C4-2B (cell line): ENCODE measurements at regions not wholly inside any gene's neighbourhood (a gene's known extent, or its start where the extent isn't known, plus 50 kb on each side); places are given as distances from the start of the nearest gene placed in this dataset.
"Not testable (repeated sequence)": the region's sequence is repeated elsewhere in the genome, so short reads cannot be mapped to it uniquely, and the experiment has no call there.

Experiments
- H3K27ac ChIP-seq: fragments of 450-650 bp; 2 replicates; pipeline ENCODE4 v1.5.1; 2017
- ZFX ChIP-seq: fragments of 450-650 bp; IDR thresholded peaks from 2 replicates; pipeline ENCODE4 v1.6.1; 2017
- TF ChIP-seq, protein P1 (sequence below): fragments of 450-650 bp; conservative IDR thresholded peaks from 2 replicates; pipeline ENCODE4 v1.5.1; 2017; ENCODE audit warnings: mild to moderate bottlenecking

DNA sequence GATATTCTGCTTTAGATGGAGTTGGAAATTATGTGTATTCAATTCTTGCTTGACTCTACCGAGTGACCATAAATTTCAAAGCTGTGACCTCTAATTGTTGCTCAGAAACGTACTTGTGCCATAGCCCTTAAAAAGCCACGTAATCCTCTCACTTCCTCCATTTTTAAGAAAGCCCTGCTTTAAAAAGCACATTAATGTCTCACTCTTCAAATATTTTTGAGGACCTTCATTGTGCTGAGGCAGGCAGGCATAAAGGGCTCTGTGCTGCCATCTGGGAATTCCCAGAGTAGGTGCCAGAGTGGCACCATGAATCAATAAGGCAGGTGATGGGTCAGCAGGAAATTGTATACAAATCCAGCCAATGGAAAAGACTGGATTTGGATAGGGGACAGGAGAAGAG is 97.7 kb upstream of the FAM204A start:
- TF ChIP-seq ZFX: no peak
- TF ChIP-seq, protein P1, sequence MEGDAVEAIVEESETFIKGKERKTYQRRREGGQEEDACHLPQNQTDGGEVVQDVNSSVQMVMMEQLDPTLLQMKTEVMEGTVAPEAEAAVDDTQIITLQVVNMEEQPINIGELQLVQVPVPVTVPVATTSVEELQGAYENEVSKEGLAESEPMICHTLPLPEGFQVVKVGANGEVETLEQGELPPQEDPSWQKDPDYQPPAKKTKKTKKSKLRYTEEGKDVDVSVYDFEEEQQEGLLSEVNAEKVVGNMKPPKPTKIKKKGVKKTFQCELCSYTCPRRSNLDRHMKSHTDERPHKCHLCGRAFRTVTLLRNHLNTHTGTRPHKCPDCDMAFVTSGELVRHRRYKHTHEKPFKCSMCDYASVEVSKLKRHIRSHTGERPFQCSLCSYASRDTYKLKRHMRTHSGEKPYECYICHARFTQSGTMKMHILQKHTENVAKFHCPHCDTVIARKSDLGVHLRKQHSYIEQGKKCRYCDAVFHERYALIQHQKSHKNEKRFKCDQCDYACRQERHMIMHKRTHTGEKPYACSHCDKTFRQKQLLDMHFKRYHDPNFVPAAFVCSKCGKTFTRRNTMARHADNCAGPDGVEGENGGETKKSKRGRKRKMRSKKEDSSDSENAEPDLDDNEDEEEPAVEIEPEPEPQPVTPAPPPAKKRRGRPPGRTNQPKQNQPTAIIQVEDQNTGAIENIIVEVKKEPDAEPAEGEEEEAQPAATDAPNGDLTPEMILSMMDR: no peak
- no peak overlapping the region for H3K27ac ChIP-seq

DNA sequence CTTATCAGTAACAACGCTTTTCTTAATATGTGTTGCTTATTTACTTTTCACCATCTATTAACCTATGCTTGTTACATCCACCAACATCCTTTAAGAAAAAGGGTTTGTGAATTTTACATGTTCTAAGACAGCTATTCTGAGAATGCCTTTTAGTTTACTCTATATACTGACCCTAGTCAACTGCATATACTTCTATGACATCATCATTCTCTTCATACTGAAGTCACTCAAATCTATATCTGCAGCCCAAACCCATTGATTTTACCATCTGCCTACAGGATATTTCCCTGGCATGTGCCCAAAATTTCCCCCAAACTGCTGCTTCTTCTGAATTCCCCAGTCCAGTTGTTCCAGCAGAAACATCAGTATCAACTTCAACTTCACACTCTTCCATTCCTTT is 94.6 kb upstream of the FAM204A start:
- no peak overlapping the region for H3K27ac ChIP-seq
- TF ChIP-seq ZFX: no peak
- TF ChIP-seq, protein P1: no peak

GRCh38 chr10:118430190-118430589 is 88.1 kb upstream of the FAM204A start:
- H3K27ac ChIP-seq: no peak overlapping the region
- TF ChIP-seq ZFX: no peak
- TF ChIP-seq, protein P1: no peak

GRCh38 chr10:118423800-118424442 is 81.8 kb upstream of the FAM204A start:
- no peak for TF ChIP-seq ZFX
- TF ChIP-seq, protein P1: peak; percentile 93
- H3K27ac ChIP-seq: no peak overlapping the region

GRCh38 chr10:118422241-118422640 is 80.1 kb upstream of the FAM204A start:
- TF ChIP-seq, protein P1: no peak
- no peak overlapping the region for H3K27ac ChIP-seq

GRCh38 chr10:118420049-118420448 is 77.9 kb upstream of the FAM204A start:
- H3K27ac ChIP-seq: not testable (repeated sequence)

DNA sequence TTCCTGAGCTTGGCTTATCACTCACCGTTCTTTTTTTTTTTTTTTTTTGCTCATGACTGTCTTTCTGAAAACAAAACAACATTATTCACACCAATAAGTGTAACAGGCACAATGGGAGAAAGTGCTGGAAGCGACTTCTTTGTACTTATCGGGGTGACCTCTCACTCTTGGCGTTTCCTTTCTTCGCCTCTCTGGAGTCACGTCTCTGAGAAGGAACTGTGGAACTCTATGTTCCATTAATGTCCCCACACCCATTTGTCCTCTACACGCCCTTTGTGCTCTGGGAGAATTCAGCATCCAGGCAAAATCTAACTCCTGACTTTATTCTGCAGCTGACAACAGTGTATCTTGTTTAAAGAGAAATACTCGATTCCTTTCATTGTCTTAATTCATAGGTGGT is 70.8 kb upstream of the FAM204A start:
- TF ChIP-seq, protein P1: no peak
- TF ChIP-seq ZFX: no peak
- no peak overlapping the region for H3K27ac ChIP-seq

GRCh38 chr10:118412132-118412760 is 70.1 kb upstream of the FAM204A start:
- TF ChIP-seq ZFX: no peak
- TF ChIP-seq, protein P1: no peak

More at GRCh38 chr10:118412132-118412760, 70.1 kb upstream of the FAM204A start:
- no peak overlapping the region for H3K27ac ChIP-seq
